HUDEP-2 (cell line): ENCODE measurements at regions not wholly inside any gene's neighbourhood (a gene's known extent, or its start where the extent isn't known, plus 50 kb on each side); places are given as distances from the start of the nearest gene placed in this dataset.
A peak's percentile ranks its signal among the peaks of the same experiment; 100 is the strongest.

Source experiments
- DNase-seq, 76 experiments: peaks; one replicate each; lab custom pipeline; 2025; ENCODE audit not compliant: unreplicated experiment in 76 of 76; lab: John Stamatoyannopoulos, UW

DNA sequence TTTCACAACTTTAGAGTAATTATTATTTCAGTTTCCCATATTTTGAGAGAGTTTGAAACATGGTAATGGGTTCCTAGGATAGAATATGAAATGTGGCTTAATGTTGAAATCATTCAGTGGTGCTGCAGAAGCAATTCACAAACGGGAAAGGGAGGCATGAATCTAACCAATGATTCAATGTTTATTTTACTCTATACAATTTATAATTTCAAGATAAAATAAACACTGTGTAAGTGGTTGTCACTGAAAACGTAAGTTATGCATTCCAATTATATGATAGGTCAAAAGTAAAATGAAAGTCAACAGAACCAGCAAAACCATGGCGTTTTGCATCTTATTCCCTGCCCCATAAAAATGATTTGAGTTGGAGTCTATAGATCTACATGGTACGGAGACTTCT lies 1207.1 kb upstream of the CDH18 start:
- no peak for DNase-seq

DNA sequence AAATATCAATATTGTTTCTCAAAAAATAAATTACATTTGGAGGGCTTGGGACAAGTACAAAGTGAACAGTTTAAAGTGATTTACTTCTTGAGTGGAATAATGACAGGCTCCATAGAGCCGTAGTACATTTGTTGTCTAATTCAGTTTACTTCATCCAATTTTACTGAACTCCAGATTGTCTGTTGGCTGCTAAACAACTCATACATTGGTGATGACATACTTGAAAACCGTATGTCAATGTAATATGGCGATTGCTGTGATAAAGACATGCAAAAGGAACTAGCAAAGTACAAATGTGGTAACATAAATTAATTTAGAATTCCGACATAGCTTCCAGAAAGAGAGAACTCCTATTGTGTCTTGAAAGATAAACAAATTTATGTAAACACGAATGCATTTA lies 1197.5 kb upstream of the CDH18 start:
- no peak for DNase-seq

DNA sequence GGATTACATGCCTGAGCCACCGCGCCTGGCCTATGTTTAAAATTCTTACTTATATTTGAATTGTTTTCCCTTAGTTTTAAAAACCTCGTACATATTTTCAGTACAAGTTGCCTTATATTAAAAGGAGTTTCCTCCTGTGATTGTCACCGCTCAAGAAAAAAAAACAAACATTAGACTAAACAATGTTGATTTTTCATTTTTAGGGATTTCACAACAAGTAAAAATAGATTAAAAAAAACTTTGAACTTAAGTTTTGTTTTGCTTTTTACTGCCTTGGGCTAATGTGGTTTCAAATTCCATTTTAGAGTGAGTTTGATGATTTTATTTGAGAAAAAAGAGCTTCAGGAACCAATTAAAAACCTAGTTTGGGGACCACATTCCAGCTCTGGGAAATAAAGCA lies 1196.6 kb upstream of the CDH18 start:
- no peak for DNase-seq

DNA sequence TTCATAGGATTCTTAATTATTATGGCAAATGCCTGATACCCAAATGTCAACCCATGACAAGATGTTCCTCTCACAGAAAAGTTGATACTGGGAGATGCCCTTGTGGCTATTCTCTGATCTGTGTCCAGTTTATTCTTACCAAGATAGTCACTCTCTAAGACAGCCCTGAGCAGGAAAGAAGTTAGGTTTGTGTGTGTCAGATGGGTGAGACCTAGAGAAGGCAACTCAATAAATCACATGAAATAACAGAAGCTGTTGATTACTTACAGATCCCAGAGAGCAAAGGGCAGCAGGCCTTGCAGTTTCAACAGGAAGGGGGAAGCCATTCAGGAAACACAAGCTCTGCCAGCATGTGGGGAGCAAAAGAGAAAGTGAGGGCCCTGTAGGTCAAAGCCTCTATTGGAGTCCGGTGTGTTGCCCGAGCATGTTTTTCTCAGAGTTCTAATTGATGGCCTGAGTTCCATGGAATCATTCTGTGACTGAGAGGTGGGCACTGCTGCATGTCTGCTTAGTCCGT lies 1193.7 kb upstream of the CDH18 start:
- no peak for DNase-seq

DNA sequence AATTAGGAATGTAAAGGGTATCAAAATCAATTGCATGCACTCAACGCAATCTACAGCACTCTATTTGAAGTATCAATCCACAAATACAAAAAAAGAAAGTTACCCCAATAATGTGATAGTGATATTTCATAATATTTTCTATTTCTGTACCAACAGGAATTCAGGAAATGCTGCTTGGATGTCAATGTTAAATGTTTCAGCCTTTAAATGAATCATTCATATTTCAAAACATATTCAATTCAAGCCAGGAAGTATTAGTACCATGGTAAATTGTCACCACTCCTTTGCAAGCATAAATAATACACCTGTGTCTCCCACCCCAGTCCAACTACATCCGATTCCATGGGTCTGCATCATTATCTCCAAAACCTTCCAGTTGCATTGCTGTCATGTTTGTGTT lies 1185.5 kb upstream of the CDH18 start:
- no peak for DNase-seq

DNA sequence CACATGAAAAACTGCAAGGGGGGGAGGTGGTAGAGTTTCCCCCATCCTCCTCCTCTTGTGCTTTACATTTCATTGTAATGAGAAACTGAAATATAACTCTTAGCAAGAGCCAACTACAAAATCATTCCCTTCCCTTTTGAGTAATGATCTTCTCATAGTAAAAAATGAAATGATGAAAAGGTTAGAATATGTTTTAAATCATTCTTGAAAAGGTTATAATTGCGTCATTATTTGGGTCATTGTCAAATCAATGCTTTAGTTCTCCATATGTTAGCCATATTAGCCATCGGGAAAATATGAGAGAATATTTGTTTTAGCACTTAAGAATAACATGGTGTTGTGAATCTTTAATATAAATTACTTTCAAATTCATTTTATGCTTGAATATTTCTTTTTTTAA lies 1185.0 kb upstream of the CDH18 start:
- DNase-seq, result no peak

DNA sequence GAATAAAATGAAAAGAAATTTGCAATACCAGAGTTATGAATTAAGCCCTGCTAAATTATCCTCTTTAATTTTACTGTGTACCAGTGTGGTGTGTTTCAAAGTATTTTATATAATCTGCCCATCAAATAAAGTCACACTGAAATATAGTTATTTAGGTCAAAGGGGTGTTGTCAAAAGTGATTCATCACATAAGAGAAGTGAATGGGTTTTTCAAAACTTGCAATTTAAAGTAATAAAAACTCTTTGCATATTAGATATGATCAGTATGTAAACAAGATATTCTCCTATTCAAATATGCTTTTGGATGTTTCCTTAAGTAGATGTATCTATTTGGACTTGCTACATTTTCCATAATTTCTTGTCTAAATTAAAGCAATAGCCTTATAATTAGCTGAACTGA lies 1183.0 kb upstream of the CDH18 start:
- DNase-seq, result no peak

DNA sequence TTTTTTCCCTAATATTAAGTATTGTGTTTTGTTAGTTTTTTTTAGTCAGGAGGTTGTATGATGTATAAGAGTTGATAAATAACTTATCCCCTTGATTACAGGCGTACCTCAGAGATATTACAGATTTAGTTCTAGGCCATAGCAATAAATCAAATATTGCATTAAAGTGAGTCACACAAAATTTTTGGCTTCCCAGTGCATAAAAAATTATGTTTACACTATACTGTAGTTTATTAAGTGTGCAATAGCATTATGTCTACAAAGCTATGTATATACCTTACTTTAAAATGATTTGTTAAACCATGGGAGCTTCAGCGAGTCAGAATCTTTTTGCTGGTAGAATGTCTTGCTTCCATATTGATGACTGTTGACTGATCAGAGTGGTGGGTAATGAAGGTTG lies 1180.6 kb upstream of the CDH18 start:
- DNase-seq, result no peak

DNA sequence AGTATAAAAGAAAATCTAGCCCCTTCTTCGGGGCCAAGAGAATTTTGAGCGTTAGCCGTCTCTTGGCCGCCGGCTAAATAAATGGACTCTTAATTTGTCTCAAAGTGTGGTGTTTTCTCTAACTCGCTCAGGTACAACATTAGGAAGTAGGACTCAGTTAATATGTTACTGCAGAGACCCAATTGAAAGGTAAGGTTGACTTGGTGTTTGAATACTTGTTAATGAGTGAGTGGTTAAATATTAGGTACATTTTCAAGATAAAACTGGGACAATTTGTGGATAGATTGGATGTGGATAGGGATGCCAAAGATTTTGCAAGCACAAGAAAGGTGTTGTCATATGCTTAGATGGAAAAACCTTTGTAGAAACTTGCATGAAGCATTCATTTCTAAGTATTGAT lies 1177.3 kb upstream of the CDH18 start:
- DNase-seq, result peak in 1 of 76 experiments; percentile 0

DNA sequence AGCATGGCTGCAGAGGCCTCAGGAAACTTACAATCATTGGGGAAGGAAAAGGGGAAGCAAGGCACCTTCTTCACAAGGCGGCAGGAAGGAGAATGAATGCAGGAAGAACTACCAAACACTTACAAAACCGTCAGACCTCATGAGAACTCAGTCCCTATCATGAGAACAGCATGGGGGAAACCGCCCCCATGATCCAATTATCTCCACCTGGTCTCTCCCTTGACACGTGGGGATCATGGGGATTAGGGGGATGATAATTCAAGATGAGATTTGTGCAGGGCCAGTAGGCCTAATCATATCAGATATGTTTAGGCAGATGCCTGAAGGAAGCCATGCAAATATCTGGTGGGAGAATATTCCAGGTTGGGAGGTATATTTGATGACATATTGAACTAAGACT lies 1176.4 kb upstream of the CDH18 start:
- no peak for DNase-seq

DNA sequence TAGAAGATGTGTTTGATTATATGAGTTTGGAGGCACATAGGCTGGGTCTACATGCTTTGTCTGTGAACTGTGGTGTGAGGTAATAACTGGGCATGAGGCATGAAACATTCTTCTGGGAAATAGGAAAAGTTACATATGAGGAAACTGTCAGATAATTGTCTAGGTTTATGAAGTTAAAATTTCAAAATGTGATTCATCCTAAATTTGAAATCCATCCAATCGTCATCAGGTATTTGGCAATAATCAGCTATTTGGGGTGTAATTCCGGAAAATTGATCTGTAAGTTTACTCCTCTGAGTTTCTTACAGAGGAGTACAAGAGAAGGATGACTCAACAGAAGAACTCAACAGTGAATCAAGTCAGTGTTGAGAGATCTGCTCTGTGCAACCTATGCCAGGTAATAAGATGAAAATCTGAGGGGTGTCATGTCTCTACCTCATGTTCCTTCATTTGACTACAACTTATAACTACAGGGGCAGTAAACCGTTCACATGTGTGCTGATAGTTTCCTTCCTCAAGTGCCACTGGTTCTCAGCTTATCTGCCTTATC lies 1171.6 kb upstream of the CDH18 start:
- no peak for DNase-seq

DNA sequence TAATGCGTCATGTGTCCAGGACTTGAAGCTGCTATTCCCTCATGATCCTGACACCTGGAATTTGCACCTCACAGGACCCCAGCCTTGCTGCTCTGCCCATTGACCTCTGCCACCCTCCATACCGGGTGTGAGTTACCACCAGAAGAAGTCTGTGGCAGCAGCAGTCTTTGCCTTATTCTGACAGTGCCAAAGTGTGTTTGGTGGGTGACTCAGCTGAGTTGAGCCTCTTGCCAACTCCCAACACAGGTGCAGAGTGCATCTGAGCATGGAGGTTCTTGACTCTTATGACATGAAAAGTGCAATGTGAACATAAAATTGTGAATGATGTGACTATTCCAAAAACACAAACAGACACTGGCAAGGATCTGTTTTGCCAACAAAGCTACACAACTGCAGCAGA lies 1166.5 kb upstream of the CDH18 start:
- no peak for DNase-seq

DNA sequence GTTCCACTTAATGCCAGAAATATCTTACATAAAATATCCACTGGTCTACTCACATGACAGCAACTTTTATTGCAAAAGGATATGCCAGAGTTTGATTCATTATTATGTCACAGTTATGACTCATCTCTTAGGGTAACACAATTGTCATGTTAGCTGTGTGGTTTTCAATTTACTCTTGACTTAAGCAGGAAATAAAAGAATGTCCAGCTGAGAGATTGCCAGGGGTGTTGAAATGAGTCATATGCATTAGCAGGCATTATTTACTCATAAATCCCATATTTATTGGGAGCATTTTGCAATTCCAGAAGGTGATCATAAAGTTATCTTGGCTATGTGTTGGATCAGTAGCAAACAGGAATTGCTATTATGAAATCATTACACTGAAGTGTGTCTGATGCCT lies 1164.6 kb upstream of the CDH18 start:
- no peak for DNase-seq

DNA sequence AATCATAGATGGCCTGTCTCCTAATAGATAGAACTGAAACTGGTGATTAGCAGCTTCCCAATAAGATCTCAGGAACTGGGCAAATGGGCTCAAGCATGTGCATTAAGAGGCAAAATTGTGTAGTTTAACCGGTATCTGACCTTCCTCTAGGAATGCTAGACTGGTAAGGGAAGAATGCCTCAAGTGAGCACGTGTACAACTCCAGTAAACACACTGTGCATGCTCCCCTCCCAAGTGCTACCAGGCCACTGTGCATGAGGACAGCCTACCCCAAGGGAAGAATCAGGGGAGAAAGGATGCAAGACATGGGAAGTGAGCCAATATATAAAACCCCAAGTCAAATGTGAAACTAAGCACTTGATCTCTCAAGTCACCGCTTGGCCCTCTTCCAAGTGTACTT lies 1157.4 kb upstream of the CDH18 start:
- no peak for DNase-seq

DNA sequence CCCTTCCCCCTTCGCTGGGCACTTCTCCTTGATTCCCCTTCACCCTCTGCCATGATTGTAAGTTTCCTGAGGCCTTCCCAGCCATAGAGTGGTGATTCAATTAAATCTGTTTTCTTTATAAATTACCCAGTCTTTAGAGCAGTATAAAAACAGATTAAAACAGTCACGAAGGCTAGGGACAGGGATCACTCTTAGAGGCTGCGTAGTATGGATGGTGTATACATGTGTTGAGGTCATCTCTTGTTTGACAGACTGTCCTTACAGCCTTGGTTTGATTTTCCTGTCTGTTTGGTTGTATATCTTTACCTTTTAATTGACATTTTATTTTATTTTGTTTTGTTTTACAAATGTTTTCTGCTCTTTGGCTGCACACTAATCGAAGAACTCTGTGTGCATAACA lies 1155.7 kb upstream of the CDH18 start:
- DNase-seq, result no peak

DNA sequence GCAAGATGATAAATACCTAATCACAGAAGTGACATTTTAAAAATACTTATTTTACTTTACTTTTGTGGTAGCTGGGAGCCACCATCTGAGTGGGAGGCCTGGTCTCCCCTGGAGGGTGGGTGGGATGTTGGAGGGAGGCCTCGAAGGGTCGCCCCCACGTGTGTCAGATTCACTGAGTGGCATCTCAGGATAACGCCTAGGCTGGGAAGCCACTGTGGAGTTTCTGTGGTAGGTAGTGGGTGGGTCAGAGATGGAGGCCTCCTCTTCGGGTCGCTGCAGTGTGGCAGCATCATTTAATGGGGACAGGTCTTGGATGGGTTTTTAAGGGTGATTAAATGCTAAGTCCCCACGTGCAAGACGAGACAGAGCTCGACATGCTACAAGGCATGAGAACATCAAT lies 1154.8 kb upstream of the CDH18 start:
- DNase-seq, result no peak

DNA sequence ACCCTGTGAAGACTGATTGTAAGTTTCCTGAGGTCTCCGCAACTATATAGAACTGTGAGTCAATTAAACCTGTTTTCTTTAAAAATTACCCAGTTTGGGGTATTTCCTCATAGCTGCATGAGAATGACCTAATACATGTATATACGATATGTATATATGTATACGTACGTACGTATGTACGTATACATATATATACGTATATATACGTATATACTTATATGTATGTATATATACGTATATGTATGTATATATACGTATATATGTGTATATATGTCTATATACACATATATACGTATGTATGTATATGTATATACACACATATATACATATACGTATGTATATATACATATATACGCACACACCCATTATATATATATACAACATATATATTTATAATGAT lies 1153.0 kb upstream of the CDH18 start:
- no peak for DNase-seq

DNA sequence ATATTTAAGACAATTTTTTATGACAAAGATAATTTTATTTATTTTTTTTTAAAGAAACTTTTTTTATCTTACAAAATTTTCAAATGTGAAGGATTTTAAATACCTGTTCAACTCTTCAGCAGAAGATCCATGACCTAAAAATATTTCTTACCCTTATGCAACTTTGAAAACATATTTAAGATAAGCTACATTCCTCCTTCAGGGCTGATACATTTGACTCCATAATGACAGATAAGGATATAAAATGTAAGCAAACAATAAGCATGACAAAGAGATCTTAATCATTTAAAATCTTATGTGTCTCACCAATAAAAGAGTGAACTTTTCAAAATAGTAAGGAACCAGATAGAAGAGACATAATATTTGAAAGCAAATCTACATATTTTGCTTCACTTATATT lies 1138.2 kb upstream of the CDH18 start:
- no peak for DNase-seq

DNA sequence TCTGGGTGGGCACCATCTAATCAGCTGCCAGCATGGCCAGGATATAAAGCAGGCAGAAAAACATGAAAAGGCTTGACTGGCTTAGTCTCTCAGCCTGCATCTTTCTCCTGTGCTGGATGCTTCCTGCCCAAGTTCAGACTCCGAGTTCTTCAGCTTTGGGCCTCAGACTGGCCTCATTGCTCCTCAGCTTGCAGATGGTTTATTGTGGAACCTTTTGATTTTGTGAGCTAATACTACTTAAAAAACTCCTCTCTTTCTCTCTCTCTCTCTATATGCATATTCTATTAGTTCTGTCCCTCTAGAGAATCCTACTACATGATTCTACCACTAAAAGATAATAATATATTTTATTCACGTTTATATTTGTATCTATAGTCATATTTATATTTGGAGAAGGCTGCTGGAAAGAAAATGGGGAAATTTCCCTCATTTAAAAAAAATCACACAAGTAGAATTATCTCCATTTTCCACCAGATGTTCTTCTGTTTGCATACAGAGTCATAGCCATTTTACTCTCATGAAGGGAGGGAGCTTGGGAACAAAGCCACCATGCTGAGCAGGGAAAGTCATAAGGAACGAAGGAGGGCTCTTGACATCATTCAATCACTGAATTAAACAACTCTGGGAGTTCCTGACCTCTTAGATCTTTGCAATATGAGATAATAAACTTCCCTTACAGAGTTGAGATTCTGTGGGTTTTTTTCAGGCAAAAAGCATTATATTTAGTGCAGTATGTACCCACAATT lies 1137.4 kb upstream of the CDH18 start:
- DNase-seq, result no peak

DNA sequence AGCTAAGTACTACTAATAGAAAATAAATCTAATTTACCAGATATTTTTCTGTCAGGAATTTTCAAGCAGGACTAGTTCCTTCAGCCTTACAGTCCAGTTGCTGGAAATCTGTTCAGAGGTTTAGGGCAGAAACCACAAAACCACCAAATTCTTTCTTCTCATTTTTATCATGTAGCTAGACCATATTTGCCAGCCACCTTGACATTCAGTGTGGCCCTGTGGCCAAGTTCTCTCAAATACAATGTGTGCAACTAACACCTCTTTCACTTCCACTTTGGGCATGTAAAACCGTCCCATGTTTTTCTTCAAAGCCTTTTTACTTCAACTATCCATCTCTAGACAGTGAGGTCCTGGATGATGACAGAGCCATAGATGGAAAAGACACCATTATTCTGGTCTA lies 1133.2 kb upstream of the CDH18 start:
- no peak for DNase-seq

DNA sequence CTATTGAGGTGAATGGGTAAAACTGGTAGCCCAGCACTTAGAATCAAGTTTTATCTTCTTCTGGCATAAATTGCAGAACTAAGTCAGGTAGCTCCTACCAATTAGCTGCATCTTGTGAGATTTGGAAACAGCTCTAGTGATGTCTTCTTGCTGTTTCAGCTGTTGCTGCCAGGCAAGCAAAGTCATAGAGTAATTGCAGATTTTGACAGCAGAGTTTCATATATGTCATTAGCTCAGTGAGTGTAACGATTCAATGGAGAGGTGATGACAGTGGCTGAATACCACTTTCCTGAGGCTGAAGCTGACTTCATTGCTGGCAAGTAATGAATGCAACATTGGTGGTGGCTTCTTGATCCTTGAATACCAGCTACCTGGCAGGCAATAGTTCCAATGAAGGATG lies 1109.7 kb upstream of the CDH18 start:
- DNase-seq, result no peak

DNA sequence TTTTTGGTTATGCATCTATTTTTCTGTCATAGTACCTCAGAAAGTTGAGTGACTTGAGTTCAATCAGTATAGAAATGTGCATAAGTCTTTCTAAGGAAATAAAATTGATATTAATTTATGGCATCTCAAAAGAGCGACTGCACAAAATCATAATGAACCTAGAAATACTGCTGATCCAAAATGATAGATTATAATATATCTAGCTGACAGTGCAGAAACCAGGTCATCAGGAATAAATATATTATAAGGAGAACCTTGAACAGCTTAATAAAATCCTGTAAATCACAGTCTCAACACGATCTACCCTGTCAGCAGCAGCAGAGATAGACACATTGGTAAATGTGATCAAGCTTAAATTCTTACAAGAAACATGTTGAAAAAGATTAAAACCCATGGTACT lies 1106.6 kb upstream of the CDH18 start:
- DNase-seq, result no peak

DNA sequence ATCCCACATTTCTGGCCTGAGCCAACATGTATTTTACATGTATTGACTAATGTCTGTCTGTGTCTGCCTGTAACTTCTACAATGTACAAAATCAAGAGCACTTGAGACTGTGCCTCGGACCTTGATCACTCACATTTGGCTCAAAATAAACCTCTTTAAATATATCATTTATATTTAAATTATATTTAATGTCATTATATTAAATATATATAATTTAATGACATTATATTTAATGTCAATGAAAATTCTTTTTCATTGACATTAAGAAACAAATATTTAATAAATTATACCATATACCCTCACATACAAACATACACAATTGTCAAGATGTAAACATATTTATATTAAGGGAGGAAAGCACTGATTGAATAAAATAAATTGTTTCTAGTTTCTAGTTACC lies 1099.8 kb upstream of the CDH18 start:
- no peak for DNase-seq
